ENCODE measurements at regions not wholly inside any gene's neighbourhood (a gene's known extent, or its start where the extent isn't known, plus 50 kb on each side); places are given as distances from the start of the nearest gene placed in this dataset.
A peak's percentile ranks its signal among the peaks of the same experiment; 100 is the strongest.

DNA sequence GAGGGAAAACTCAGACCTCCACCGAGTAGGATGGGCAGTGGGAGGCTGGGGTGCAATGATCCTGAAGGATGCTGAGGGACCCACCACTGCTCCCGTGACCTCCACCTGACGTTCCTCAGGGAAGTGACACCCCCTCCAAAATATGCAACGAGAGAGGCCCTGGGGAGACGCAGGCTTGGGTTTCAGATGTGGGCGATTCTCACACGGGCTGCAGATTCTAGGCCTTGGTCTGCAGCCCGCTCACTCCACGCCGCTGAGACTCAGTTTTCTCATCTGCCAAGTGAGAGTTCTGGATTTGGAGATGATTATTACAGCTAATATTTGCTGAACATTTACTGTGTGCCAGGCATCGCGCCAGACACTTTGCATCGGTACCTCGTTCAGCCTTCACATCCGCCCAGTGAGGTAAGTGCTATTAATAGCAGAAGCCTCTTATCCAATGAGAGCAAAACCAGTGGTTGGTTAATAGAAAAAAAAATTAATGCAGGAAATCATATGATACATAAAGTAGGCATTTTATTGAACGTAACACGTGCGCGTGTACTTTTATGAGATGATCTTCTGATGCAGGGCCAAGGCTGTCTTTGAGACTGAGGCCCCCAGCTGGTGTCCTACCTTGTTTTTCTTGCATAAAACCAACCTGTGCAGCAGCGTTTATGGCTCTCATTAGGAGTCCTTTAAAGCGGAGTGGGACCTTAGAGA is 102.0 kb upstream of the RUNX3 start:
- H3K27me3 ChIP-seq (ENCODE audit: control insufficient read depth in 1 of 2, insufficient read depth in 2 of 2, low read length in 2 of 2): no peaks in the 10 kb centered on the region
- peaks cover 49 to 57% of the 10 kb centered on the region in 2 donors for H3K4me1 ChIP-seq (ENCODE audit: control insufficient read depth in 1 of 2, insufficient read depth in 2 of 2, low read length in 2 of 2)
- H3K4me3 ChIP-seq (ENCODE audit: low read depth in 1 of 2, low read length in 2 of 2): no peak overlapping the region
- no peak overlapping the region for H3K27ac ChIP-seq (ENCODE audit: low read depth, low read length)
- no peaks in the 10 kb centered on the region for H3K9me3 ChIP-seq (ENCODE audit: control insufficient read depth in 1 of 2, low read length in 2 of 2)
- H3K9ac ChIP-seq (ENCODE audit: low read depth in 1 of 2, low read length in 2 of 2): no peak overlapping the region
- H3K36me3 ChIP-seq (ENCODE audit: control insufficient read depth in 1 of 2, insufficient read depth in 2 of 2, low read length in 2 of 2): no peaks in the 10 kb centered on the region

DNA sequence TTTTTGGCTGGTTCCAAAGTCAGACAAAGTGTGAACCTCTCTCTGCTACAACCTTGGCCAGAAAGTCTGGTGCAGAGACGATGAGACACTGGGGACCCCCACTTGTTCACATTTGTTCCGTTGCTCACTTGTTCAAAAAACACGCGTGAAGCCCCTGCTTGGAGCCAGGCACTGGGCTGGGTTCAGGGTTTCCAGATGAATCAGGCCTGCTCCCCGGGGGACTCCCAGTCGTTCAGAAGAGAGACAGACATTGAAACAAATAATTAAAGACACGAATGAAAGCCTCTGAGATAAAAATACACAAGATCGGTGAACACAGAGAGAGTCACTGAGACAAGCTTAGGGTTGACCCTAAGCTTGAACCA is 101.5 kb upstream of the RUNX3 start:
- H3K27ac ChIP-seq (ENCODE audit: low read depth, low read length): no peak overlapping the region

DNA sequence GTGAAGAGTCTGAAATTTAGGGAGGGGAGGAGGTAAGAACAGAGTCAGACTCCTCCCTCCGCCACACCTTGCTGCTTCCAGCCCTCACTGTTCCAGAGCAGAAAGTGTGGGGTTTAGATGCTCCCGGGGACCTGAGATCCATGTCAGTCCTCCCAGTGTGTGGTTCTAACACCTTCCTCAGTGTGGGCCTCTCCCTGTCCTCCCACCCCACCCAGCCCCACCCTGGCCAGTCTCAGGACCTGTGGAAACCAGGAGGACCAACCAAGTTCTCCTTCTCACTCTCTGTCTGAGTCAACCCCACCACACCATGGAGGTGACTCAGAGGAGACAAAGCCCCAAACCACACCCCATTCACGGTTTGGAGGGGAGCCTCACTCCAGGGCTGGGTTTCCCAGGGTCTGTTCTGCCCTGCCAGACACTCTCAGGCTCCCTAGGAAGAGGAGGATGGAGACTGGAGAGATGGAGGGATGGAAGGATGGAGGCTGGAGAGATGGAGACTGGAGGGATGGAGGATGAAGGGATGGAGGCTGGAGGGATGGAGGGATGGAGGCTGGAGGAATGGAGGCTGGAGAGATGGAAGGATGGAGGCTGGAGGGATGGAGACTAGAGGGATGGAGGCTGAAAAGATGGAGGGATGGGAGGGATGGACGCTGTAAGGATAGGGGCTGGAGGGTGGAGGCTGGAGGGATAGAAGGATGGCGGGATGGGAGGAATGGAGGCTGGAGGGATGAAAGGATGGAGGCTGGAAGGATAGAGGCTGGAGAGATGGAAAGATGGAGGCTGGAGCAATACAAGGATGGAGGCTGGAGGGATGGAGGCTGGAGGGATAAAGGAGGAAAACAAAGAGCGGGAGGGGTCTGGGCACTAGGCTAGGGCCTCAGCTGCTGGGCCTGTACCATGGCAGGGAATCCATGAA is 100.9 kb upstream of the RUNX3 start:
- H3K4me3 ChIP-seq (ENCODE audit: low read depth in 1 of 2, low read length in 2 of 2): no peak overlapping the region
- H3K27me3 ChIP-seq (ENCODE audit: control insufficient read depth in 1 of 2, insufficient read depth in 2 of 2, low read length in 2 of 2): no peaks in the 10 kb centered on the region
- H3K36me3 ChIP-seq (ENCODE audit: control insufficient read depth in 1 of 2, insufficient read depth in 2 of 2, low read length in 2 of 2): no peaks in the 10 kb centered on the region
- H3K4me1 ChIP-seq (ENCODE audit: control insufficient read depth in 1 of 2, insufficient read depth in 2 of 2, low read length in 2 of 2): peaks cover 53 to 57% of the 10 kb centered on the region in 2 donors
- H3K9me3 ChIP-seq (ENCODE audit: control insufficient read depth in 1 of 2, low read length in 2 of 2): no peaks in the 10 kb centered on the region
- H3K9ac ChIP-seq (ENCODE audit: low read depth in 1 of 2, low read length in 2 of 2): no peak overlapping the region
- no peak overlapping the region for H3K27ac ChIP-seq (ENCODE audit: low read depth, low read length)

More for the DNA sequence above, 101.5 kb upstream of the RUNX3 start:
- no peak overlapping the region for H3K9ac ChIP-seq (ENCODE audit: low read depth in 1 of 2, low read length in 2 of 2)
- H3K9me3 ChIP-seq (ENCODE audit: control insufficient read depth in 1 of 2, low read length in 2 of 2): no peaks in the 10 kb centered on the region
- H3K36me3 ChIP-seq (ENCODE audit: control insufficient read depth in 1 of 2, insufficient read depth in 2 of 2, low read length in 2 of 2): no peaks in the 10 kb centered on the region
- H3K4me3 ChIP-seq (ENCODE audit: low read depth in 1 of 2, low read length in 2 of 2): no peak overlapping the region
- no peaks in the 10 kb centered on the region for H3K27me3 ChIP-seq (ENCODE audit: control insufficient read depth in 1 of 2, insufficient read depth in 2 of 2, low read length in 2 of 2)
- H3K4me1 ChIP-seq (ENCODE audit: control insufficient read depth in 1 of 2, insufficient read depth in 2 of 2, low read length in 2 of 2): peaks cover 53 to 57% of the 10 kb centered on the region in 2 donors

DNA sequence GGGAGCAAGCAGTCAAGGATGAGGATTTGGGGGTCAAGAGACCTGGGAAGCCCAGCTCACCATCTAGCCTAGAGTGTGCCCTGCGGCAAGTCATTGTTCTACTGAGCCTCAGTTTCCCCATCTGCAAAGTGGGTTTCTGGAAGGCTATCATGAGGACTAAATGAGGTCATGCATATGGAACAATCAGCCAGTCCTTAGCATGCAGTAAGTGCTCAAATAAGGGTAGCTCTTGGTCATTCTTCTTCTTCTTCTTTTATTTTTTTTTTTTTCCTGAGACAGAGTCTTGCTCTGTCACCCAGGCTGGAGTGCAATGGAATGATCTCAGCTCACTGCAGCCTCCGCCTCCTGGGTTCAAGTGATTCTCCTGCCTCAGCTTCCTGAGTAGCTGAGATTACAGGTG is 99.9 kb upstream of the RUNX3 start:
- no peaks in the 10 kb centered on the region for H3K9me3 ChIP-seq (ENCODE audit: control insufficient read depth in 1 of 2, low read length in 2 of 2)
- no peak overlapping the region for H3K27ac ChIP-seq (ENCODE audit: low read depth, low read length)
- no peaks in the 10 kb centered on the region for H3K36me3 ChIP-seq (ENCODE audit: control insufficient read depth in 1 of 2, insufficient read depth in 2 of 2, low read length in 2 of 2)
- no peak overlapping the region for H3K4me3 ChIP-seq (ENCODE audit: low read depth in 1 of 2, low read length in 2 of 2)
- H3K27me3 ChIP-seq (ENCODE audit: control insufficient read depth in 1 of 2, insufficient read depth in 2 of 2, low read length in 2 of 2): no peaks in the 10 kb centered on the region
- no peak overlapping the region for H3K9ac ChIP-seq (ENCODE audit: low read depth in 1 of 2, low read length in 2 of 2)
- H3K4me1 ChIP-seq (ENCODE audit: control insufficient read depth in 1 of 2, insufficient read depth in 2 of 2, low read length in 2 of 2): peaks cover 53 to 58% of the 10 kb centered on the region in 2 donors

DNA sequence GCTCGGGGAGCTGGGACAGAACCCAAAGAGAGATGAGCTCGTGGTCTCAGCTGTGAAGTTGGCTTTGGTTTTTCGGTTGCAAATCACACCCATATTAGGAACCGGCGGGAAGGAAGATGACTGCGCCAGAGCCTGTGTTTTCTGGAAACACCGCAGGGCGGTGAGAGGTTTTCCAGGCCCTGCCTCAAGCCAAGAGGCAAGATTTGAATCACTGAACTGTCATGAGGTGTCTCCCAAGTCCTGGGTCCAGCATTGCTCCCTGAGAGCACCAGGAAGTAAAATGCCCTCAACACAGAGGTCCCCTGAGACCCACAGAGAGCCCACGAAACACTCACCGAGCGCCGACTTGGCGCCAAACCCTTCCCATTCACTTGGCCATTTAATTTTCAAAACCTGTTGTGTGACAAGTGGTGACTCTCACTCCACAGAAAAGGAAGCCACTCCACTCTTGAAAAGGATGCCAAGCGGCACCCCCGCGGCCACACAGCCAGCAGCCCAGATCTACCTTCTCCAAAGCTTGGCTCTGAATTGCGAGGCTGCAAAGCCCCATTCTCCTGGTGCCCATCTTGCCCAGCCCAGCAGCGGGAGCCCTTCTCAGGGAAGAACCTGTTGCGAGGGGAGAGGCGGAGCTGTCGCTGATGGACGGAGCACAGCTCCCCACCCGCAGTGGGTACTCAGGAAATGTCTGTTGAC is 99.0 kb upstream of the RUNX3 start:
- Histone ChIP-seq H3K9ac (ENCODE audit: low read depth in 1 of 2, low read length in 2 of 2) (peak overlapping the region in 1 of 2 donors; percentile 32), H3K4me1 (ENCODE audit: control insufficient read depth in 1 of 2, insufficient read depth in 2 of 2, low read length in 2 of 2) (peaks cover 53 to 58% of the 10 kb centered on the region in 2 donors), H3K9me3 (ENCODE audit: control insufficient read depth in 1 of 2, low read length in 2 of 2) (no peaks in the 10 kb centered on the region), H3K27ac (ENCODE audit: low read depth, low read length) (no peak overlapping the region), H3K27me3 (ENCODE audit: control insufficient read depth in 1 of 2, insufficient read depth in 2 of 2, low read length in 2 of 2) (no peaks in the 10 kb centered on the region), H3K4me3 (ENCODE audit: low read depth in 1 of 2, low read length in 2 of 2) (peak overlapping the region in 1 of 2 donors; percentile 9), H3K36me3 (ENCODE audit: control insufficient read depth in 1 of 2, insufficient read depth in 2 of 2, low read length in 2 of 2) (no peaks in the 10 kb centered on the region)

DNA sequence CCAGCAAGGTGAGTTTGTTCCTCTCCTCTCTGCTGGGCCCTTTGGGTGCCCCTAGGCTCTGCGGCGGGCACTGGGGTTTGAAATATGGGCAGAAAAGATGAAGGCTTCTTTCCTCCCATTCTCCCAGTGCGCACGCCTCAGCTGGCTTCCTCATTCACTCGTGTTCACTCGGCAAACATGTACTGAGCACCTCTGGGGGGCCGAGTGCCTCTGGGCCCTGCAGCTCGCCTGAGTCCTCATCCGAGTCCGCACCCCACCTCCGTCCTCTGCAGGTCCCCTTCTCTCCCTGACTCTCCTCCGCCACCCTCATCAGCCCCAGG is 98.5 kb upstream of the RUNX3 start:
- no peak overlapping the region for H3K4me3 ChIP-seq (ENCODE audit: low read depth in 1 of 2, low read length in 2 of 2)
- H3K36me3 ChIP-seq (ENCODE audit: control insufficient read depth in 1 of 2, insufficient read depth in 2 of 2, low read length in 2 of 2): no peaks in the 10 kb centered on the region
- no peaks in the 10 kb centered on the region for H3K9me3 ChIP-seq (ENCODE audit: control insufficient read depth in 1 of 2, low read length in 2 of 2)
- H3K4me1 ChIP-seq (ENCODE audit: control insufficient read depth in 1 of 2, insufficient read depth in 2 of 2, low read length in 2 of 2): peaks cover 54 to 59% of the 10 kb centered on the region in 2 donors
- H3K27ac ChIP-seq (ENCODE audit: low read depth, low read length): no peak overlapping the region
- H3K27me3 ChIP-seq (ENCODE audit: control insufficient read depth in 1 of 2, insufficient read depth in 2 of 2, low read length in 2 of 2): no peaks in the 10 kb centered on the region
- H3K9ac ChIP-seq (ENCODE audit: low read depth in 1 of 2, low read length in 2 of 2): no peak overlapping the region

DNA sequence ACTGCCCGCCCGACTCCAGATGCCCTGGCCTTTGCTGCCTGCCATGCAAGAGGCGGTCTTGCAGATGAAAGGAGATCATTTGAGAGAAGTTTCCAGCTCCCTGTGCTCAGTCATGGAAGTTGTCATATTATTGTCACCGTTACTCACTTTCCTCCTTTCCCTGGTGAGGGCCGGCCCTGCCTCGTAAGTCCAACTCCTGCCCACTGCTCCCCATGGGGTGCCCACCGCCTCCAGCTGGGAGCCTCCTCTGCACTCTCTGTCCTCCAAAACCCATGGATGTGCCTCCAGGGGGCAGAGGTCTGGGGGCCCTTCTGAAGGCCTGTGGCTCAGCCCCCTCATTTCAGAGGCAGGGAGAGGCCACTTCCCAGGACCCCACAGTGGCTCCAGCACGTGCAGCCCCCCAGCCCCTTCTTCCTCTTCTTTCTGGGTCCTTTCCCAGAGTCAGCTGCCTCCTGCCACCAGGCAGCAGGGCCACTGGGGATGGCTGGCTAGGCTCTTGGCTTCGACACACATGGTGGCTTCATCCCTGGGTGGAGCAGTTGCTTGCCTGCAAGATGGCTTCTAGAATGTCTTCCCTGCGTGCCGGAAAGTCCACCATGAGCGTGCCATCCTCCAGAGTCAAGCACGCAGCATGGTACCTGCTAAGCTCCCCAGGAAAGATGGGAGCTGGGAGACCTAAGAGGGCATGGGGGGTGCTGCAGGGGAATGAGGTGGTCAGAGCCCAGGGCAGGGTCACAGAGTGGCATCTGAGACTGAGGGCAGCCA is 97.9 kb upstream of the RUNX3 start:
- no peak overlapping the region for H3K27ac ChIP-seq (ENCODE audit: low read depth, low read length)
- no peaks in the 10 kb centered on the region for H3K27me3 ChIP-seq (ENCODE audit: control insufficient read depth in 1 of 2, insufficient read depth in 2 of 2, low read length in 2 of 2)

DNA sequence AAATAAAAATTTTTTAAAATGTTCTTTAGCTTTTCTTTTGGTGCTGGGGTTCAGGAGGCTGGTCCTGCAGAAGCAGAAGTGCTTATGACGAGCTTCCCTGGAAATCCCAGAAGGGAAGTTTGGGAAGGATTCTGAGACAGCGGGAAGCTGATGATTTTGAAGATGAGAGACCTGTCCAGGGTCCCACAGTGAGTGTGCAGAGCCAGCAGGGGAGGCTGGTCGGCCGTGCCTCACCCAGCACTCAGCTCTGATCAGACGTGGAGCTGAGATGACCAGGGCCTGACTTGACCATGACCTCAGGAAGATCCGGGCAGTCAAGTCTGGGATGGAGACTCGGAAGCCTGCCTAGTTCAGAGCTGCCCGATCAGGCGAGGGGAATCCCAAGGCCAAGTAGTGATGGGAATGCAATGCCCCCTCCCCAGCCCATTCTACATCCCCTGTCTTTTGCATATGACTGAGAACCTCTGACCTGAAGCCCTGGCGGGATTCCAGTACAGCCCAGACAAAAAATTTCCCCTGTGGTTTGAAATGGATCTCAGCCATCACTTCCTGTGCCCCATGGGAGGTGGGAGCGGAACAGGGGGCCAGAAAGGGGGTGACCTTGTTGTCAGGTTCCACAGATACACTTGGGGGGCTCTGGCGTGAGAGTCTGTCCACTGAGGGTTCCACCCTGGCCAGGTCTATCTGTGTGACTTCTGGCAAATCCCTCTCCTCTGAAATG is 96.8 kb upstream of the RUNX3 start:
- no peak overlapping the region for H3K4me3 ChIP-seq (ENCODE audit: low read depth in 1 of 2, low read length in 2 of 2)
- no peaks in the 10 kb centered on the region for H3K36me3 ChIP-seq (ENCODE audit: control insufficient read depth in 1 of 2, insufficient read depth in 2 of 2, low read length in 2 of 2)
- no peaks in the 10 kb centered on the region for H3K27me3 ChIP-seq (ENCODE audit: control insufficient read depth in 1 of 2, insufficient read depth in 2 of 2, low read length in 2 of 2)
- peaks cover 46 to 58% of the 10 kb centered on the region in 2 donors for H3K4me1 ChIP-seq (ENCODE audit: control insufficient read depth in 1 of 2, insufficient read depth in 2 of 2, low read length in 2 of 2)
- H3K27ac ChIP-seq (ENCODE audit: low read depth, low read length): no peak overlapping the region
- H3K9ac ChIP-seq (ENCODE audit: low read depth in 1 of 2, low read length in 2 of 2): no peak overlapping the region
- no peaks in the 10 kb centered on the region for H3K9me3 ChIP-seq (ENCODE audit: control insufficient read depth in 1 of 2, low read length in 2 of 2)

More for the DNA sequence above, 97.9 kb upstream of the RUNX3 start:
- Histone ChIP-seq H3K9ac (ENCODE audit: low read depth in 1 of 2, low read length in 2 of 2) (no peak overlapping the region), H3K9me3 (ENCODE audit: control insufficient read depth in 1 of 2, low read length in 2 of 2) (no peaks in the 10 kb centered on the region), H3K4me3 (ENCODE audit: low read depth in 1 of 2, low read length in 2 of 2) (no peak overlapping the region), H3K4me1 (ENCODE audit: control insufficient read depth in 1 of 2, insufficient read depth in 2 of 2, low read length in 2 of 2) (peaks cover 49 to 59% of the 10 kb centered on the region in 2 donors), H3K36me3 (ENCODE audit: control insufficient read depth in 1 of 2, insufficient read depth in 2 of 2, low read length in 2 of 2) (no peaks in the 10 kb centered on the region)

DNA sequence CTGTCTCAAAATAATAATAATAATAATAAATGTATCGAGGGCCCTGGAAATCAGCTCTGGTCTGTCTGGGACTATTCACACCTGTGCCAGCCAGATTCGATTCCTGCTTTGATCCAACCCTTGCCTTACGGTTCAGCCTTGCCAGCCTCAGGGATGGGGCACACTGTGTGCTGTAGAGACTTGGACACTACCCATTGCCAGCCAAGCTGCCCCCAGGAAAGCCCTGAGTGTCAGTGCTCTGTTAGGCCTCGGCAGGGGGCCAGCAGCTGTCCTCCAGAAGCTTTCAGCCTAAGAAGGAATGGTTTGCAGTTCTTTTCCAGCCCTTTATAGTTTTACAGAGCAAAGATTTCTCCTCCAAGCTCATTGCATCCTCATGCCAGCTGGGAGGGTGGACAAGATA is 96.2 kb upstream of the RUNX3 start:
- Histone ChIP-seq H3K27ac (ENCODE audit: low read depth, low read length) (no peak overlapping the region), H3K9me3 (ENCODE audit: control insufficient read depth in 1 of 2, low read length in 2 of 2) (no peaks in the 10 kb centered on the region), H3K4me1 (ENCODE audit: control insufficient read depth in 1 of 2, insufficient read depth in 2 of 2, low read length in 2 of 2) (peaks cover 45 to 58% of the 10 kb centered on the region in 2 donors), H3K9ac (ENCODE audit: low read depth in 1 of 2, low read length in 2 of 2) (no peak overlapping the region), H3K4me3 (ENCODE audit: low read depth in 1 of 2, low read length in 2 of 2) (no peak overlapping the region), H3K36me3 (ENCODE audit: control insufficient read depth in 1 of 2, insufficient read depth in 2 of 2, low read length in 2 of 2) (no peaks in the 10 kb centered on the region), H3K27me3 (ENCODE audit: control insufficient read depth in 1 of 2, insufficient read depth in 2 of 2, low read length in 2 of 2) (no peaks in the 10 kb centered on the region)

Data from duodenal mucosa (tissue), 2 donors.